IPS-11a (cell line): ENCODE measurements at regions not wholly inside any gene's neighbourhood (a gene's known extent, or its start where the extent isn't known, plus 50 kb on each side); places are given as distances from the start of the nearest gene placed in this dataset.
"Not testable (repeated sequence)": the region's sequence is repeated elsewhere in the genome, so short reads cannot be mapped to it uniquely, and the experiment has no call there.

Experiments
- H3K4me3 ChIP-seq: one replicate; pipeline ENCODE4 v1.5.1; 2013; ENCODE audit warnings: low read depth, low read length, control low read depth

- H3K4me3 ChIP-seq = no peak overlapping the region
These were observed 588.3 kb downstream of the SLC16A7 start for GRCh38 chr12:60184096-60184495.

DNA sequence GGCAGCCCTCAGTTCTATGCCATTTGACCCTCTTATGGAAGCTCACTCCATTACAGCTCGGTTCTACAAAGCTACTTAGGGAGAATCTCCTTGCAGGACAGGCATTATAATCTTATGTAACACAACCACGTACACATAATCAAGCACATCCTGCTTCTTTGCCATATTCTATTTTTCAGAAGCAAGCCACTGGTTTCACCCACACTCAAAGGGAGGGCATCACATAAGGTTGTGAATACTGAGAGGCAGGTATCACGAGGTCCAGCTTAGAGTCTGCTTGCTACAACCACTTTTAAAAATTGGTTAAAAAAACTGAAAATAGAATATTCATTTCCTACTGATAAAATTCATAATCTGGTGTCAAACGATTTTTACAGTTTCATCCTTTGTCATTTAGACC, 589.2 kb downstream of the SLC16A7 start:
- H3K4me3 ChIP-seq = no peak overlapping the region

GRCh38 chr12:60191271-60191670, 595.4 kb downstream of the SLC16A7 start:
- no peak overlapping the region for H3K4me3 ChIP-seq

DNA sequence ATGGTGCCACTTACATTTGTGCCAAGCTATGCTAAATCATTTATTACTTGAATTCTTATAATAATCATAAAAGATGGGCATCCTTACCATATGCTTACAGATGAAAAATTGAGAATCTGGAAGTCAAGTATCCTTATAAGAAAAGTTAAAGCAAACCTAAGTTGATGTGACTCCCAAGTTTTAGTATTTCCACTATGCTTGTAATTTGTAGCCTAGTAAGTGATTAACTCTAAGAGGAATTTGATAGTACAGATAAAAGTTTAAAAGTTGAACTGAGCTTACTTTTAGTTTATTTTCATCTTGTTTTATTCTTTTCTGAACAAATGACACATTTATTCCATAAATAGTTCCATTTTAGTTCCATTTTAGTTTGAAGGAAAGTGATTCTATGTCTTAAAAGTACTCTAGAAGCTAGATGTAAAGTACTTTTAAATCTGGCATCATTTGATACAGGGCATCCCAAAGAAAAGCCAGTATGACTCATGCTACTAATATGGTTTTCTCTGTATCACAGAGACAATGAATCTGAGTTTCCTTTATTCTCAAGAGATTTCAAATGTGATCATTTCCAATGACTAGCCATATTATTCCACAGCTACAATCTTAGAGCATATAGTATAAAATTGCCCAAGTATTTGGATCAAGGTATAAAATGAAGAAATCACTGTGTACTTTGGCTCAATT, 596.0 kb downstream of the SLC16A7 start:
- H3K4me3 ChIP-seq = no peak overlapping the region

- H3K4me3 ChIP-seq = no peak overlapping the region
These were observed 598.8 kb downstream of the SLC16A7 start for GRCh38 chr12:60194678-60195077.

DNA sequence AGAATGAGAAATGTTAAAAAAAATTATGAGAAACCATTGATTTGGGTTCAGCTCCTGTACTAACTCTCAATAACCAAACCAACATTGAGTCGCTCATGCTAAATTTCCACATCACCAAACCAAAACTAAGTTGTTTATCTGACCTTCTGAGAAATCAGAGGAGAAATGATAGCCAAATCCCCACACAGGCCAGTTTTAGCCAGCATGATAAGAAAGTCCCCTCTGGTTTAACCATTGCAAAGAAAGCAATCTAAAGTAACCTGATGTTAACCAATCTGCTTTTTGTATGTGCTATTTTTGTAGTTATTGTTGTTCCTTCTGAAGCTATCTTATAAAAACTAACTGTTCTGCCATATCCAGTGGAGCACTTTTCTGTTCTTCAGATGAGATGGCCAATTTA, 599.7 kb downstream of the SLC16A7 start:
- no peak overlapping the region for H3K4me3 ChIP-seq

DNA sequence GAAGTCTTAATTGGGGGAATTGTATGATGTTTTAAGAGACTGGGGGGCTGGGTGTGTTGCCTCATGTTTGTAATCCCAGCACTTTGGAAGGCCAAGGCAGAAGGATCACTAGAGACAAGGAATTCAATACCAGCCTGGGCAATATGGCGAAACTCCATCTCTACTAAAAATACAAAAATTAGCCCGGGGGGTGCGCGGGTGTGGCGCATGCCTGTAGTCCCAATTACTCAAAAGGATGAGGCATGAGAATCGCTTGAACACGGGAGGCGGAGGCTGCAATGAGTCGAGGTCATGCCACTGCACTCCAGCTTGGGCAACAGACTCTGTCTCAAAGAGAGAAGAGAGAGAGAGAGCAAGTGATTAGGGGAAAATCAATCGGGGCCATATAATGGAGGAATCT, 600.5 kb downstream of the SLC16A7 start:
- no peak overlapping the region for H3K4me3 ChIP-seq

- no peak overlapping the region for H3K4me3 ChIP-seq
These were observed 601.8 kb downstream of the SLC16A7 start for GRCh38 chr12:60197589-60197988.

DNA sequence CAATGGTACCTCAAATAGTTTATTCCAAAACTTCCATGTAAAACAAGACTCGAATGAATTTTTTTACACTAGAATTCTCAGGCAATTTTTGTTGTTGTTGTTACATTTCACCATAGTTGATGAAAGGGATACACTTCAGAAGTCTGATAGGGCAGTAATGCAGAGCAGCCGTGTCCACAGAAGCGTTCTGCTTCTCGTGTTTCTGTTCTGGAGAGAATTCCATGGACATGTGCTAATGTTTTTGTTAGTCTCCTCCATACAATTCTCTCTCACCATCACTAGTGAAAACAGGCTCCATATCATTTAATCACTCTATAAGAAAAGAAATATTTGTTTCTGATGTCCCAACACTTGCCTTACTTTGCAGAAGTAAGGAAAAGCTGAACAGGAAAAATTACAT, 606.1 kb downstream of the SLC16A7 start:
- H3K4me3 ChIP-seq = no peak overlapping the region

GRCh38 chr12:60205500-60205899, 609.7 kb downstream of the SLC16A7 start:
- H3K4me3 ChIP-seq = no peak overlapping the region

DNA sequence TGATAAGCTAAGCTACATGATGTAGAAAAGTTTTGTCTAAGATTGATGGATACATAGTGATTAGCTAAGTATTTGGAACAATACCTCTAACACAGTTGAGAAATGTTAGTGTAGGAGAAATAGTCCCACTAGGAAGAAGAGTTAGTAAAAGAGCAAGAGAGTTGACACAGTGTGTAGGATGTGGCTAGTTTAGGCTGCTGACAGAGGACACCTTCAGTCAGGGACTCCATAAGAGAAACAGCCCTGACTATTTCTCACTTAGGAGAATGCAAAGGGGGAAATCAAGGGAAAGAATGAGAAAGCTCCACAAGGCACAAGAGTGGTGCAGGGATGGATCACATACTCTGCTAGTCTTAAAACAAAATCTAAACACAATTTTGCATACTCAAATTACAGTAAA, 613.7 kb downstream of the SLC16A7 start:
- H3K4me3 ChIP-seq = no peak overlapping the region

DNA sequence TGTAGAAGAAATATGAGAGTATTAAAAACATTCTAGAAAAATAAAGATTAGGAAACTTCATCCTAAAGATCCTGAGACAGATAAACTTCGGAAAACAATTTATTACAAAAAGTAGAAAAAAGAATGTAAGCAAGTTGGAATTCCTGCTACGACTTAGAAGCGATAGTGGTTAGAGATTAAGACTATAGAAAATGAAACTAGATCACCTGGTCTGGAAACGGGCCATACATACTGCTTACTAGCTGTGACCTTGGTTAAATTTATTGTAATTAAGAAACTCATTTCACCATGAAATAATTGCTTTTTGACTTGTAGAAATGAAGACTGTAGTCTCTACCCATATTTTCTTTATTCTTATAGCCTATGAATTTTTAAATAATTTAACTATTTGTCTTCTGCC, 614.1 kb downstream of the SLC16A7 start:
- no peak overlapping the region for H3K4me3 ChIP-seq

DNA sequence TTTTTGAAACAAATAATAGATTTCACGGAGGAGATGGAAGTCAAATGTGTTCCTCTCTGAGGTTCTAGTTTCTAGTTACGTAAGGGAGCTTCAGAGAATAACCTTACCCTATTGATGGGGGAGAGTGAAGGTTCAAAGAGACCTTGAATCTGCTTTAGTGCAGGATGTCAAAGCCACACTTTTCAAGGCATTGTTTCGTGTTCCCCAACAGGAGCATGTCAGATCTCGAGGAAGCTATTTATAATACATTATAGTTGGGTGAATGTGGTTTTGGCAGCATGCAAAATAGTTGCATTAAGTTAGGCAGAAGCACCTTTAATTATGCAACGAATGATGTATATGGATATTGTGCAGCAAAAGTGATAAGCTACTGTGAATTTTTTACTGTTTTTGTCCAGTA, 614.9 kb downstream of the SLC16A7 start:
- H3K4me3 ChIP-seq = no peak overlapping the region

GRCh38 chr12:60211244-60211643, 615.4 kb downstream of the SLC16A7 start:
- H3K4me3 ChIP-seq = no peak overlapping the region

DNA sequence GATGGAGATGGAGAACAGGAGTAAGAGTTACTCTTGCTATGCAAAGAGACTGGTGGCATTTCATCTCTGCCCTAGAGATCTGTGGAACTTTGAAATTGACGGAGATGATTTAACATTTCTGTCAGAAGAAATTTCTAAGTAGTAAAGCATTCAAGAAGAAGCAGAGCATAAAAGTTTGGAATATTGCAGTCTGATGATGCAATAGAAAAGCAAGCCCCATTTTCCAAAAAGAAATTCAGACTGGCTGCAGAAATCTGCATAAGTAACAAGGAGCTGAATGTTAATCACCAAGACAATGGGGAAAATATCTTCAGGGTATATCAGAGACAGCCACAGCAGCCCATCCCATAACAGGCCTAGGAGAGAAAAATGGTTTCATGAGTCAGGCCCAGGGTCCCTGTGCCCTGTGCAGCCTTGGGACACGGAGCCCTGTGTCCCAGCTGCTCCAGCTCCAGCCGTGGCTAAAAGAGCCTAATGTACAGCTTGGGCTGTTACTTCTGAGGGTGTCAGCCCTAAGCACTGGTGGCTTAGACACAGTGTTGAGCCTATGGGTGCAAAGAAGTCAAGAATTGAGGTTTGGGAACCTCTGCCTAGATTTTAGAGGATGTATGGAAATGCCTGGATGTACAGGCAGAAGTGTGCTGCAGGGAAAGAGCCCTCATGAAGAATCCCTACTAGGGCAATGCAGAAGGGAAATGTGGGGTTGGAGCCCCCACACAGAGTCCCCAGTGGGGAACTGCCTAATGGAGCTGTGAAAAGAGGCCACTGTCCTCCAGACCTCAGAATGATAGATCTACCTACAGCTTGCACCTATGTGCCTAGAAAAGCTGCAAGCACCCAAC, 616.6 kb downstream of the SLC16A7 start:
- no peak overlapping the region for H3K4me3 ChIP-seq

GRCh38 chr12:60213272-60213671, 617.4 kb downstream of the SLC16A7 start:
- not testable (repeated sequence) for H3K4me3 ChIP-seq

DNA sequence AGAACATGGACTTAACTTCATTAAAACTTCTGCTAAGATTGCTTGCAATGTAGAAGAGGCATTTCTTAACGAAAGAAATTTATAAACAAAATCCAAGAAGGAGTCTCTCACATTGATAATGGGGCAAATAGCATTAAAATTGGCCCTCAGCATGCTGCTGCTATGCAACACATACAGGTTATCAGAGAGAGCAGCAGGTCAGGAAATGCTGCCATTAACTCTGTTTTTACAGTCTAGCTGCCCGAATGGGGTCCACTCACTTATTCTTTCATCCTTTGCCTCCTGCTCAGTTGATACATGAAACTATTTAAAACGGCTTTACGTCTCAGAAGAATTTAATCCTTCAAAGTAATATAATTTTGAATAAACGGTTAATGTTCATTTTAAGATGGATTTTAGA, 620.4 kb downstream of the SLC16A7 start:
- H3K4me3 ChIP-seq = no peak overlapping the region

DNA sequence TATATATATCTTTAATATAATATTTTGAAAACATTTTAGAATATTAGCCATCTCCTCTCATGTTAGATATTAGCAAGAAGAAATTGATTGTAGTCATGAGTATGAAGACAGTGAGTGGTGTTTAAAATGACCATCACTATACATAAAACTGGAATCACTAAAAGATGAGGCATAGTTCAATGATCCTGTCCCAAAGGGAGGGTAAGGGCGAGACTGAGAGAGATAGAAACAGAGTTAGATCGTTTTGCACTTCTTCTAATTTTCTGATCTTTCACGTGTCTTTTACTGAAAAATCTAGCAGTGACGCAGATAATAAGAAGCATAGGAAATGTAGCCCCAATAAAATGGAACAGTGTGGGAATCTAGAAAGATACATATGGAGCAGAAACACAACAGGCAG, 627.4 kb downstream of the SLC16A7 start:
- no peak overlapping the region for H3K4me3 ChIP-seq

DNA sequence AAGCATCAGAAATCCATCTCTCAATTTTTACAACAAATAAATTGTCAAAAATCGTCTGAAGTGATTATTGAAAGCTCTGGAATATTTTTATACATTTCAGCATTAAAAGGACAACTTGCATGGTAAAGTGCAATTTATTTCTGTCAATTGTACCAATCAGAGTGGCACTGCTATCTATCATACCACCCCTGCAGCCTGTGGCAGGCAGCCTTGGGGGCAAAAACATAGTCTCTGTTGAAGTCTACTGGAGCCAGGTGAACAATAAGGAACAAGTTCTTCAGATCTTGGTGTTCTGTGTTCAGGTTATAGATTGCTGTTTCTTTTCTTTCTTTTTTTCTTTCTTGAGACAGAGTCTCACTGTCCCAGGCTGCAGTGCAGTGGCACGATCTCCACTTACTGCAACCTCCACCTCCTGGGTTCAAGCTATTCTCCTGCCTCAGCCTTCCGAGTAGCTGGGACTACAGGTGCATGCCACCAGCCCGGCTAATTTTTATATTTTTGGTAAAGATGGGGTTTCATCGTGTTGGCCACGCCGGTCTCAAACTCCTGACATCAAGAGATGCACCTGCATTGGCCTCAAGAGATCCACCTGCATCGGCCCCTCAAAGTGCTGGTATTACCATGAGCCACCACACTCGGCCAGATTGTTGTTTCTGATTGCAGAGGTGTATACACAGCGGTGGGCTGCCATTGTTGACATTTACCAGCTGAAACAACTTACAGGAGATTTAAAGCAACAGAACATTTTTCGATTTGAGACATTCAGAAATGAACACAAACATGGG, 629.6 kb downstream of the SLC16A7 start:
- H3K4me3 ChIP-seq = no peak overlapping the region

- no peak overlapping the region for H3K4me3 ChIP-seq
These were observed 632.1 kb downstream of the SLC16A7 start for GRCh38 chr12:60227916-60228315.

- H3K4me3 ChIP-seq = no peak overlapping the region
These were observed 634.2 kb downstream of the SLC16A7 start for GRCh38 chr12:60230056-60230455.

GRCh38 chr12:60231303-60231702, 635.5 kb downstream of the SLC16A7 start:
- H3K4me3 ChIP-seq = no peak overlapping the region
